Right lobe of liver (tissue), 4 donors: ENCODE measurements at regions not wholly inside any gene's neighbourhood (a gene's known extent, or its start where the extent isn't known, plus 50 kb on each side); places are given as distances from the start of the nearest gene placed in this dataset.

Source experiments
- CTCF ChIP-seq, 4 donors: fragments of 200-600 bp in 3 of 4; fragments of 450-650 bp in 1 of 4; IDR thresholded peaks; one replicate each; pipeline versions ENCODE4 v1.5.1 to v1.8.0; 2016 to 2022; ENCODE audit warnings: antibody characterized with exemption in 4 of 4, mild to moderate bottlenecking in 2 of 4
- POLR2A ChIP-seq: fragments of 450-650 bp; IDR thresholded peaks from one replicate; pipeline ENCODE4 v1.6.1; 2017; ENCODE audit warnings: antibody characterized with exemption, mild to moderate bottlenecking
- donor health status: DM: no; HTN: no; CAD: no.
- donor health status: DM: no; HTN: no; CAD: no.
- donor health status: DM: no; HTN: yes; CAD: no.

- TF ChIP-seq CTCF (IDR thresholded peaks at IDR 0.05) = no peak
- TF ChIP-seq POLR2A = no peak
These were observed 226.2 kb upstream of the CLEC14A start for GRCh38 chr14:38481952-38482678.
